ENCODE measurements at regions not wholly inside any gene's neighbourhood (a gene's known extent, or its start where the extent isn't known, plus 50 kb on each side); places are given as distances from the start of the nearest gene placed in this dataset.

DNA sequence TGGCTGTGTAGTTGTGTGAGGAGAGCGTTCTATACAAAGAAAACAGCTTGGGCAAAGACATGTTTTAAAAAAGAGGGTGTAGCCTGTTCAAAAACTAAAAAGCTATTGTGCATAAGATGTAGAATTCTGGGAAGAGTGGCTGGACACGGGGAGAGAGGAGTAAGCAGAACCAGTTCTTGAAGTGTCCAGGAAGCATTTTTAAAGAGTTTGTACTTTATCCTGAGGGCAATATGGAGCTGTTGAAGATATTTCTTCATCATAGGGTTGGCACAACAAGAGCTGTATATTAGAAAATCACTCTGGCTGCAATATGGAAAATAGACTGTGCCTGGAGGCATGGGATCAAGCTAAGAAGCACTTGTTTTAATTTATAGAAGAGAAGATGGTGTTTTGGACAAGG lies 458.9 kb upstream of the LMO3 start:
- no peak overlapping the region for H3K27ac ChIP-seq
- no peak for DNase-seq (ENCODE audit: low spot score)

DNA sequence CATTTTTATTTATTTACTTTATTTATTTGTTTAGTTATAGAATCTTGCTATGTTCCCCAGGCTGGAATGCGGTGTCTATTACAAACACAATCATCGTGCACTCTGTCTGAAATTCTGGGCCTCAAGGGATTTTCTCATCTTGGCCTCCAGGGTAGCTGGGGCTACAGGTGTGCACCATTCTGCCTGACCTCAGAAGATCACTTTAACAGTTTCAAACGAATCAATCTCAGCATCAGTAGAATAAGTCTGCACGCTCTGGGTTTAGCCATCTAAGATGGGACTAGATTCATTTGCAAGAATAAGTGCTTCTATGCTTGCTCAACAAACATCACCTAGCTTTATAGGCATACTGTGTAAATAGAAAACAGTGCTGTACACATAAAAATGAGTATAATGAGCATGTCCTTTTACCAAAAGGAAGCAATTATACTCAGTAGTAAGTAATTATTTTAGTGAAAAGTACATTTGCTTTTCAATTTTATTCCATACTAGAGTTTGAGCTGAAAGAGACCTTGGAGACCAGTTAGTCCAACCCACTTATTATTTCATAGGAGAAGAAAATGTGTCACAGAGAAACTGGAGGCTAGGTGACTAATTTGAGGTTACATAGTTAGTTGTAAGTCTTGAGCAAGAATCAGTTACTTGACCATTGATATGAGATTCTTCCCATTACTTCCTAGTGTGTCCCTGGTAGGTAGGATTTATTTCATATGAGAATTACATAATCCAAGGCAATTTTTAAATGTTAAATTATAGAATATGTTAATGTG lies 456.5 kb upstream of the LMO3 start:
- Histone ChIP-seq H3K4me3 (no peak overlapping the region), H3K36me3 (no peaks in the 10 kb centered on the region), H3K27ac (no peak overlapping the region), H3K4me1 (no peaks in the 10 kb centered on the region), H3K27me3 (no peaks in the 10 kb centered on the region), H3K9me3 (no peaks in the 10 kb centered on the region)
- DNase-seq (ENCODE audit: low spot score), result no peak
- TF ChIP-seq, protein P1, sequence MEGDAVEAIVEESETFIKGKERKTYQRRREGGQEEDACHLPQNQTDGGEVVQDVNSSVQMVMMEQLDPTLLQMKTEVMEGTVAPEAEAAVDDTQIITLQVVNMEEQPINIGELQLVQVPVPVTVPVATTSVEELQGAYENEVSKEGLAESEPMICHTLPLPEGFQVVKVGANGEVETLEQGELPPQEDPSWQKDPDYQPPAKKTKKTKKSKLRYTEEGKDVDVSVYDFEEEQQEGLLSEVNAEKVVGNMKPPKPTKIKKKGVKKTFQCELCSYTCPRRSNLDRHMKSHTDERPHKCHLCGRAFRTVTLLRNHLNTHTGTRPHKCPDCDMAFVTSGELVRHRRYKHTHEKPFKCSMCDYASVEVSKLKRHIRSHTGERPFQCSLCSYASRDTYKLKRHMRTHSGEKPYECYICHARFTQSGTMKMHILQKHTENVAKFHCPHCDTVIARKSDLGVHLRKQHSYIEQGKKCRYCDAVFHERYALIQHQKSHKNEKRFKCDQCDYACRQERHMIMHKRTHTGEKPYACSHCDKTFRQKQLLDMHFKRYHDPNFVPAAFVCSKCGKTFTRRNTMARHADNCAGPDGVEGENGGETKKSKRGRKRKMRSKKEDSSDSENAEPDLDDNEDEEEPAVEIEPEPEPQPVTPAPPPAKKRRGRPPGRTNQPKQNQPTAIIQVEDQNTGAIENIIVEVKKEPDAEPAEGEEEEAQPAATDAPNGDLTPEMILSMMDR (IDR thresholded peaks at IDR 0.05), result no peak

More for the DNA sequence above, 458.9 kb upstream of the LMO3 start:
- H3K9me3 ChIP-seq, result no peaks in the 10 kb centered on the region
- TF ChIP-seq, protein P1 (IDR thresholded peaks at IDR 0.05), result no peak
- H3K4me1 ChIP-seq, result no peaks in the 10 kb centered on the region
- no peaks in the 10 kb centered on the region for H3K36me3 ChIP-seq
- H3K27me3 ChIP-seq, result no peaks in the 10 kb centered on the region
- H3K4me3 ChIP-seq, result no peak overlapping the region

DNA sequence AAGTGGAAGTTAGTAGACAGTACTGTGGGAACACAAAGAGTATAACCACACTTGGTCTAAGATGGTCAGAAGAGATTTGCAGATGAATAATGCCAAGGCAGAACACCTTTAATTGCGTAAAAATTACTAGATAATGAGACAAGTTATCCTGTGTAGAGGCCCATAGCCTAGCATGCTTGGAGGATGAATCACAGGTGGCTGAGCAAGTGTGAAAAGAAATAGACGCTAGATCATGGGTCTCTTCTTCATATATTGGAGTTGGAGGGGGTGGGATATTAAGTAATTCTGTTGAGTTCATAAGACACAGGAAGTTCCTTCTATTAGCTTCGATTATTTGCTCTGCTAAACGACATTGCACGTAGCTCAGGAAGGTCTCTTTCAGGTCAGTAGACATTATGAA lies 454.3 kb upstream of the LMO3 start:
- no peak overlapping the region for H3K4me3 ChIP-seq
- no peak for DNase-seq (ENCODE audit: low spot score)
- no peaks in the 10 kb centered on the region for H3K27me3 ChIP-seq
- no peaks in the 10 kb centered on the region for H3K36me3 ChIP-seq
- H3K4me1 ChIP-seq, result no peaks in the 10 kb centered on the region
- TF ChIP-seq, protein P1 (IDR thresholded peaks at IDR 0.05), result no peak
- H3K9me3 ChIP-seq, result peaks cover 0 to 3% of the 10 kb centered on the region in 2 donors
- no peak overlapping the region for H3K27ac ChIP-seq

DNA sequence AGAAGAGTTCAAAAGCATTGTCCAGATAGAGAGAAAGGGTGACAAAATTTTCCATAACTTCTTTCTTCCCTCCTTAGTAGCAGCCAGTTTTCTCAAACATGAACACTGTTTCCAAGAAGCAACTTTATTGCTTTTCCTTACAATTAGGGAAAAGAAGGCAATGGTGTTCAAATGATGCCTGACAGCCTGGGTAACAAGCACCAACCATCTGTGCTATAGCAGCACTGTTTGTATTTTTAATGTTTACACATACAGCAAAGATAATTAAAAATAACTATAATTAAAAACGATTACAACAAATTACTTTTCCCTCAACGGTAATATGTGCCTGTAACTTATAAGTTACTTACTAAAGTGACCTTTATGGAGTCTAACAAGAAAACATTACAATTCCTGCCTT lies 450.6 kb upstream of the LMO3 start:
- Histone ChIP-seq H3K9me3 (peaks cover 0 to 8% of the 10 kb centered on the region in 2 donors), H3K4me3 (no peak overlapping the region), H3K4me1 (no peaks in the 10 kb centered on the region), H3K27me3 (no peaks in the 10 kb centered on the region), H3K27ac (no peak overlapping the region), H3K36me3 (no peaks in the 10 kb centered on the region)
- no peak for DNase-seq (ENCODE audit: low spot score)
- TF ChIP-seq, protein P1 (IDR thresholded peaks at IDR 0.05), result no peak

DNA sequence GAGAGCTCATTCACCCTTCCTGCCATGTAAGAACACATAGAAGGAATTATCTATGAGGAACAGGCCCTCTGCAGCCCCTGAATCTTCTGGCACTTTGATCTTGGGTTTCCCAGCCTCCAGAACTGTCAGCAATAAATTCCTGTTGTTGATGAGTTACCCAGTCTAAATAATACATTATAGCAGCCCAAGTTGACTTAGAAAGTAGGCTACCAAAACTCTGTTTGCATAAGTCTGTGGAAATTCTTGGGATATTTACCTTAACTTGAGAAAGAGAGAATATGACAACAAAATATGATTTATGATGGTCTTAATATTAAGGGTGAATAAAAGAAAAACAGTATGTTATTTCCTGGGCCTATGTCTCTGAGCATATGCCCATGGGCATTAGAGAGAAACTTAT lies 433.0 kb upstream of the LMO3 start:
- no peak overlapping the region for H3K4me3 ChIP-seq
- DNase-seq (ENCODE audit: low spot score), result no peak
- H3K4me1 ChIP-seq, result no peaks in the 10 kb centered on the region
- H3K27me3 ChIP-seq, result no peaks in the 10 kb centered on the region
- H3K36me3 ChIP-seq, result no peaks in the 10 kb centered on the region
- no peak overlapping the region for H3K27ac ChIP-seq
- TF ChIP-seq, protein P1 (IDR thresholded peaks at IDR 0.05), result no peak
- no peaks in the 10 kb centered on the region for H3K9me3 ChIP-seq

DNA sequence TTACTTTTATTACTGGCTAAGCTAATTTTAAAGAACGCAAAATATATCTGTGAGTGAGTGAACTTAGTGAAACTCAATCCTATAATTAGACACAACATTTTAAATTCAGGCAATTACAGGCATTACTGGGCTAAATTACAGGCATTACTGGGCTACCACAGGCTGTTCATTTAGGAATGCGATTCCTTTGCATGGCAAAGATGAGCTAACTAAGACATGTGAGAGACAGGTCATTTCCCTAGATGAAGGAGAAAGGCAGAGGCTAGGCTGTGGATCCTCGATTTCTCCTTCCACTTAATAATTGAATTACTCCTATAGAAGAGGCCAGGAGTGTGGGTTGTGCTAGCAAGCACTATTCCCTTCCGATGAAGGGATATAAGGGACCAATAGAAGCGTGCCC lies 429.4 kb upstream of the LMO3 start:
- DNase-seq (ENCODE audit: low spot score), result no peak
- H3K4me3 ChIP-seq, result no peak overlapping the region
- H3K9me3 ChIP-seq, result no peaks in the 10 kb centered on the region
- no peaks in the 10 kb centered on the region for H3K27me3 ChIP-seq
- no peak overlapping the region for H3K27ac ChIP-seq
- no peaks in the 10 kb centered on the region for H3K36me3 ChIP-seq
- no peaks in the 10 kb centered on the region for H3K4me1 ChIP-seq
- TF ChIP-seq, protein P1 (IDR thresholded peaks at IDR 0.05), result no peak
